ENCODE measurements at regions not wholly inside any gene's neighbourhood (a gene's known extent, or its start where the extent isn't known, plus 50 kb on each side); places are given as distances from the start of the nearest gene placed in this dataset.

DNA sequence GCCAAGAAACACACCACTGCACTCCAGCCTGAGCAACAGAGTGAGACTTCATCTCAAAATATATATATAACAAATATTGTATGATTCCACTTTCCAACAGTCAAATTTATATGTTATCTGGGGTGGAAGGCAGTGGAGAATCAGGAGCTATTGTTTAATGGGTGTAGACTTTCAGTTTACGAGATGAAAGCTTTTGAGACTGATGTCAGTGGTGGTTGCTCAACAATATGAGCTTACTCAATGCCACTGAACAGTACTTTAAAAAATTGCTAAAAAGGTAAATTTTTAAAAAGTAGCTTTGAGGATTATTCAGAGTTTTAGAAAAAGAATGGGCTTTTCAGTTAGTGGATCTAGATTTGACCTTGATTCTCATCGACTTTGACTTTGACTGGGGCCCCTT, 105.9 kb upstream of the ST6GAL2 start:
- no peak overlapping the region for H3K18ac ChIP-seq (ENCODE audit: low read length)
- no peak overlapping the region for H3K4me2 ChIP-seq (ENCODE audit: insufficient read depth, low read length, poor library complexity, severe bottlenecking)
- H2BK15ac ChIP-seq (ENCODE audit: low read length), result no peak overlapping the region
- H3K9me3 ChIP-seq (replicated peaks in 1 of 2; ENCODE audit: control insufficient read depth in 2 of 2, insufficient read depth in 1 of 2, low read depth in 1 of 2, low read length in 2 of 2), result no peaks in the 10 kb centered on the region
- no peak overlapping the region for H3K4me3 ChIP-seq (ENCODE audit: low read length in 2 of 2)
- no peak overlapping the region for H4K91ac ChIP-seq (ENCODE audit: low read depth, low read length, poor library complexity)
- H3K23ac ChIP-seq (ENCODE audit: low read depth, low read length, poor library complexity), result no peak overlapping the region
- WGBS, 2 donors (ENCODE audit: extremely low coverage in 2 of 2, insufficient read length in 2 of 2, insufficient replicate concordance in 1 of 2), result no CpG with 5 or more reads among the region's 2 CpGs
- H3K9ac ChIP-seq (ENCODE audit: low read depth, low read length, poor library complexity), result no peak overlapping the region
- no peak overlapping the region for H3K14ac ChIP-seq (ENCODE audit: low read length)
- no peak overlapping the region for H2AK5ac ChIP-seq (ENCODE audit: low read depth, low read length)
- no peak overlapping the region for H2BK120ac ChIP-seq (ENCODE audit: low read depth, low read length)
- no peak for DNase-seq (ENCODE audit: low spot score)
- H2BK5ac ChIP-seq (ENCODE audit: low read length), result no peak overlapping the region
- H4K8ac ChIP-seq (ENCODE audit: low read depth, low read length), result no peak overlapping the region
- no peaks in the 10 kb centered on the region for H3K27me3 ChIP-seq (ENCODE audit: control insufficient read depth in 3 of 3, insufficient read depth in 3 of 3, low read depth in 1 of 3, low read length in 3 of 3)
- no peak overlapping the region for H3K4ac ChIP-seq (ENCODE audit: low read length)
- H3K36me3 ChIP-seq (replicated peaks in 1 of 2; ENCODE audit: control insufficient read depth in 2 of 2, insufficient read depth in 2 of 2, low read length in 2 of 2), result no peaks in the 10 kb centered on the region
- H3K79me1 ChIP-seq (ENCODE audit: low read depth, low read length), result no peaks in the 10 kb centered on the region
- H3K27ac ChIP-seq (replicated peaks; ENCODE audit: low read length), result no peak overlapping the region
- peaks cover 0 to 4% of the 10 kb centered on the region in 2 donors for H3K4me1 ChIP-seq (ENCODE audit: control insufficient read depth in 2 of 2, insufficient read depth in 1 of 2, low read depth in 1 of 2, low read length in 2 of 2)
- no peak overlapping the region for H2BK12ac ChIP-seq (ENCODE audit: low read length)
- H2AFZ ChIP-seq (ENCODE audit: low read length), result no peak overlapping the region

DNA sequence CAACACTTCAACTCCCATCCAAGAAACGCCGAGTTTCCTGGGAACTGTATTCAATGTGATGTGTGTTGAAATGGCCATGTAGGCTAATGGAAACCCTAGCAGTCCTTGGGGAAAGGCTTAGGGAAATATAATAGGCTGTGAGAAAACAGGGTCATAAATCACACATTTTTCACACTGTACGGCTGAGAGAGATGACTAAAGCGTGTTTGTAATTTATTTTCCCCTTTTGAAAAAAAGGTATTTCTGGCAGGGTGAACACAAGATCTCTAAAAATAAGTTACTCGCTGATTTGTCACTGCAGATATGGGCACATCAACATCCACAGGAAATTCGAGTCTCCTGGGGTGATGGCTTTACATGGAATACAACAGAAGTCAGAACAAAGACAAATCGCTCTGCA, 109.6 kb upstream of the ST6GAL2 start:
- no peak overlapping the region for H2BK12ac ChIP-seq (ENCODE audit: low read length)
- no peaks in the 10 kb centered on the region for H3K36me3 ChIP-seq (replicated peaks in 1 of 2; ENCODE audit: control insufficient read depth in 2 of 2, insufficient read depth in 2 of 2, low read length in 2 of 2)
- no peaks in the 10 kb centered on the region for H3K9me3 ChIP-seq (replicated peaks in 1 of 2; ENCODE audit: control insufficient read depth in 2 of 2, insufficient read depth in 1 of 2, low read depth in 1 of 2, low read length in 2 of 2)
- H3K4me1 ChIP-seq (ENCODE audit: control insufficient read depth in 2 of 2, insufficient read depth in 1 of 2, low read depth in 1 of 2, low read length in 2 of 2), result peaks cover 0 to 4% of the 10 kb centered on the region in 2 donors
- H3K18ac ChIP-seq (ENCODE audit: low read length), result no peak overlapping the region
- no peak overlapping the region for H3K9ac ChIP-seq (ENCODE audit: low read depth, low read length, poor library complexity)
- H2BK5ac ChIP-seq (ENCODE audit: low read length), result no peak overlapping the region
- no peak overlapping the region for H3K4me2 ChIP-seq (ENCODE audit: insufficient read depth, low read length, poor library complexity, severe bottlenecking)
- no peak overlapping the region for H2AK5ac ChIP-seq (ENCODE audit: low read depth, low read length)
- H3K23ac ChIP-seq (ENCODE audit: low read depth, low read length, poor library complexity), result no peak overlapping the region
- no peak overlapping the region for H2BK15ac ChIP-seq (ENCODE audit: low read length)
- DNase-seq (ENCODE audit: low spot score), result no peak
- H4K91ac ChIP-seq (ENCODE audit: low read depth, low read length, poor library complexity), result no peak overlapping the region
- H2AFZ ChIP-seq (ENCODE audit: low read length), result no peak overlapping the region
- no peaks in the 10 kb centered on the region for H3K79me1 ChIP-seq (ENCODE audit: low read depth, low read length)
- WGBS, 2 donors (ENCODE audit: extremely low coverage in 2 of 2, insufficient read length in 2 of 2, insufficient replicate concordance in 1 of 2), result no CpG with 5 or more reads among the region's 7 CpGs
- H3K4ac ChIP-seq (ENCODE audit: low read length), result no peak overlapping the region
- no peak overlapping the region for H3K4me3 ChIP-seq (ENCODE audit: low read length in 2 of 2)
- no peaks in the 10 kb centered on the region for H3K27me3 ChIP-seq (ENCODE audit: control insufficient read depth in 3 of 3, insufficient read depth in 3 of 3, low read depth in 1 of 3, low read length in 3 of 3)
- H3K27ac ChIP-seq (replicated peaks; ENCODE audit: low read length), result no peak overlapping the region
- no peak overlapping the region for H4K8ac ChIP-seq (ENCODE audit: low read depth, low read length)
- no peak overlapping the region for H3K14ac ChIP-seq (ENCODE audit: low read length)
- no peak overlapping the region for H2BK120ac ChIP-seq (ENCODE audit: low read depth, low read length)

DNA sequence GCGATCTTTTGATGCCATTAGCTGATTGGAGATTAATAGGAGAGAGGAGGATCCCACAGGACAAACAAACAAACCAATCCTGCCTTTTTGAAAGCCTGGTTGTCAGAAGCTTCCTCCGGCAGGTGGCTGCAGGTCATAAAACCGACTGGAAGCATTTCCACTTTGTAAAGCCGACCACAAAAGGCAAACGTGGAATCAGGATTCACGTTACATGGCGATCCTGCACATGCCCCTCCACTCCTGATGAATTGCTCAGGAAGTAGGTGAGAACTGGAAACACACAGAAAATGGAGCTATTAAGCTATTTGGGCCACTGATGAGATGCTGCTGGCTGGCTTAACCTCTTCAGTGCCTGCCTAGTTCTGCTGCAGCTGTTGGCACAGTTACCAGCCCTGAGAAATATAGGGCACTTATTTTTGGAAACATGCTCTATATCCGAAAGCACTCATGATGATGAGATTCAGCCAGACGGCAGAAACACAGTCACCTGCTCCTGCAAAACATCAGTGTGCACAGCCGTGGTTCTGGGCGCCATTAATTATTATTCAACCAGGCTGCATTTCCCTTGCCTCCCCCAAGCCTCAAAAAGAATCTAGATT, 110.3 kb upstream of the ST6GAL2 start:
- no peaks in the 10 kb centered on the region for H3K79me1 ChIP-seq (ENCODE audit: low read depth, low read length)
- H3K27ac ChIP-seq (replicated peaks; ENCODE audit: low read length), result no peak overlapping the region
- no peak overlapping the region for H3K4me3 ChIP-seq (ENCODE audit: low read length in 2 of 2)
- H3K14ac ChIP-seq (ENCODE audit: low read length), result no peak overlapping the region
- H3K27me3 ChIP-seq (ENCODE audit: control insufficient read depth in 3 of 3, insufficient read depth in 3 of 3, low read depth in 1 of 3, low read length in 3 of 3), result no peaks in the 10 kb centered on the region
- H4K91ac ChIP-seq (ENCODE audit: low read depth, low read length, poor library complexity), result no peak overlapping the region
- no peak overlapping the region for H4K8ac ChIP-seq (ENCODE audit: low read depth, low read length)
- no peaks in the 10 kb centered on the region for H3K36me3 ChIP-seq (replicated peaks in 1 of 2; ENCODE audit: control insufficient read depth in 2 of 2, insufficient read depth in 2 of 2, low read length in 2 of 2)
- DNase-seq (ENCODE audit: low spot score), result no peak
- no peaks in the 10 kb centered on the region for H3K9me3 ChIP-seq (replicated peaks in 1 of 2; ENCODE audit: control insufficient read depth in 2 of 2, insufficient read depth in 1 of 2, low read depth in 1 of 2, low read length in 2 of 2)
- no peak overlapping the region for H3K4me2 ChIP-seq (ENCODE audit: insufficient read depth, low read length, poor library complexity, severe bottlenecking)
- no peak overlapping the region for H2BK15ac ChIP-seq (ENCODE audit: low read length)
- H2AK5ac ChIP-seq (ENCODE audit: low read depth, low read length), result no peak overlapping the region
- H3K9ac ChIP-seq (ENCODE audit: low read depth, low read length, poor library complexity), result no peak overlapping the region
- H2BK12ac ChIP-seq (ENCODE audit: low read length), result no peak overlapping the region
- no peak overlapping the region for H3K23ac ChIP-seq (ENCODE audit: low read depth, low read length, poor library complexity)
- no CpG with 5 or more reads among the region's 11 CpGs for WGBS, 2 donors (ENCODE audit: extremely low coverage in 2 of 2, insufficient read length in 2 of 2, insufficient replicate concordance in 1 of 2)
- H3K4me1 ChIP-seq (ENCODE audit: control insufficient read depth in 2 of 2, insufficient read depth in 1 of 2, low read depth in 1 of 2, low read length in 2 of 2), result peaks cover 0 to 4% of the 10 kb centered on the region in 2 donors
- no peak overlapping the region for H2BK120ac ChIP-seq (ENCODE audit: low read depth, low read length)
- H2BK5ac ChIP-seq (ENCODE audit: low read length), result no peak overlapping the region
- no peak overlapping the region for H3K4ac ChIP-seq (ENCODE audit: low read length)
- H3K18ac ChIP-seq (ENCODE audit: low read length), result no peak overlapping the region
- H2AFZ ChIP-seq (ENCODE audit: low read length), result no peak overlapping the region

DNA sequence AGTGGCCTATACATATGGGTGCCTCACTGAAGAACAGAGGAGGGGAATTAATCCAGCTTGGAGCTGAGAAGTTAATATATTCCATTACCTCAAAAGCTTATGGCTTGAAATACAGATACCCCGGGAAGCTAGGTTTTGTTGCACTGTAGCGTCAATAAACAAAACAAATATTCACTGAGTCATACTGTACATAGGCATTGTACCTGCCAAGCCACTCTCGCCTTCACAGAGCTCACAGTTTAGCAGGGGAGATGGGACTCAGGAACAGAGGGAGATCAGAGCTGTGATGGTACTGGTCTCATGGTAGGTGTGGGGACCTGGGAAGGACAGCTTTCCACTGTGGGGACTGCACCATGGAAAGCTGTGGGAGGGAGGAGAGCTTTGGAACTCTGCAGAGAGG, 111.2 kb upstream of the ST6GAL2 start:
- Histone ChIP-seq H3K4me1 (ENCODE audit: control insufficient read depth in 2 of 2, insufficient read depth in 1 of 2, low read depth in 1 of 2, low read length in 2 of 2) (peaks cover 0 to 4% of the 10 kb centered on the region in 2 donors), H3K9ac (ENCODE audit: low read depth, low read length, poor library complexity) (no peak overlapping the region), H3K23ac (ENCODE audit: low read depth, low read length, poor library complexity) (no peak overlapping the region), H3K27ac (replicated peaks; ENCODE audit: low read length) (no peak overlapping the region), H3K79me1 (ENCODE audit: low read depth, low read length) (no peaks in the 10 kb centered on the region), H3K4me3 (ENCODE audit: low read length in 2 of 2) (no peak overlapping the region), H2BK120ac (ENCODE audit: low read depth, low read length) (no peak overlapping the region), H2AK5ac (ENCODE audit: low read depth, low read length) (no peak overlapping the region), H4K91ac (ENCODE audit: low read depth, low read length, poor library complexity) (no peak overlapping the region), H2BK5ac (ENCODE audit: low read length) (no peak overlapping the region), H3K18ac (ENCODE audit: low read length) (peak overlapping the region; percentile 40), H3K9me3 (replicated peaks in 1 of 2; ENCODE audit: control insufficient read depth in 2 of 2, insufficient read depth in 1 of 2, low read depth in 1 of 2, low read length in 2 of 2) (no peaks in the 10 kb centered on the region), H3K4ac (ENCODE audit: low read length) (no peak overlapping the region), H3K36me3 (replicated peaks in 1 of 2; ENCODE audit: control insufficient read depth in 2 of 2, insufficient read depth in 2 of 2, low read length in 2 of 2) (no peaks in the 10 kb centered on the region), H3K14ac (ENCODE audit: low read length) (no peak overlapping the region), H2BK12ac (ENCODE audit: low read length) (no peak overlapping the region), H2BK15ac (ENCODE audit: low read length) (no peak overlapping the region), H4K8ac (ENCODE audit: low read depth, low read length) (no peak overlapping the region), H3K27me3 (ENCODE audit: control insufficient read depth in 3 of 3, insufficient read depth in 3 of 3, low read depth in 1 of 3, low read length in 3 of 3) (no peaks in the 10 kb centered on the region), H2AFZ (ENCODE audit: low read length) (no peak overlapping the region), H3K4me2 (ENCODE audit: insufficient read depth, low read length, poor library complexity, severe bottlenecking) (no peak overlapping the region)
- no CpG with 5 or more reads among the region's 3 CpGs for WGBS, 2 donors (ENCODE audit: extremely low coverage in 2 of 2, insufficient read length in 2 of 2, insufficient replicate concordance in 1 of 2)
- no peak for DNase-seq (ENCODE audit: low spot score)
